IMR-90 (cell line): ENCODE measurements at regions not wholly inside any gene's neighbourhood (a gene's known extent, or its start where the extent isn't known, plus 50 kb on each side); places are given as distances from the start of the nearest gene placed in this dataset.

ENCODE experiments used
- ATAC-seq: fragments of 200-7000 bp; cut with Tn5 transposase; 2 replicates; pipeline ENCODE4 v1.9.1; 2020; ENCODE audit warnings: low read depth, mild to moderate bottlenecking, moderate library complexity
- BruUV-seq: library from RNA; stranded (reverse); fragments of 400-500 nt; replicated peaks from 2 replicates; lab custom pipeline; 2021; lab: Mats Ljungman, UMichigan
- CTCF ChIA-PET: fragments of 300-600 bp; formaldehyde crosslinking; extraction: SDS; loops from one replicate; lab custom pipeline; 2021; ENCODE audit warnings: antibody characterized with exemption; lab: Yijun Ruan, JAX
- POLR2A ChIA-PET: fragments of 300-600 bp; sonication (Branson Sonifier 250); formaldehyde crosslinking; loops from one replicate; lab custom pipeline; 2022; ENCODE audit warnings: antibody characterized with exemption; ENCODE audit not compliant: unreplicated experiment; lab: Charles Lee
- DNase-seq: peaks from one replicate; pipeline ENCODE4 v3.0.0; 2013
- H2AFZ ChIP-seq: replicated peaks from 2 replicates; pipeline ENCODE3; 2013; ENCODE audit warnings: low read length, mild to moderate bottlenecking; ENCODE audit not compliant: poor library complexity
- H2AK5ac ChIP-seq: 2 replicates; pipeline ENCODE4 v1.6.1; 2013; ENCODE audit warnings: low read depth, low read length, inconsistent platforms
- H2AK9ac ChIP-seq: replicated peaks from 2 replicates; pipeline ENCODE3; 2013; ENCODE audit warnings: mild to moderate bottlenecking, low read depth, low read length, moderate library complexity; ENCODE audit not compliant: poor library complexity
- H2BK120ac ChIP-seq: 2 replicates; pipeline ENCODE4 v1.6.1; 2013; ENCODE audit warnings: low read depth, low read length, inconsistent platforms
- H2BK15ac ChIP-seq: 3 replicates; pipeline ENCODE4 v1.6.1; 2013; ENCODE audit warnings: low read depth, low read length, inconsistent platforms
- H2BK20ac ChIP-seq: 2 replicates; pipeline ENCODE4 v1.6.1; 2013; ENCODE audit warnings: low read depth, mild to moderate bottlenecking, inconsistent platforms, low read length, moderate library complexity
- H2BK5ac ChIP-seq: 2 replicates; pipeline ENCODE4 v1.6.1; 2013; ENCODE audit warnings: mild to moderate bottlenecking, low read depth, low read length, inconsistent platforms; ENCODE audit not compliant: poor library complexity, severe bottlenecking
- H3K14ac ChIP-seq: replicated peaks from 2 replicates; pipeline ENCODE4 v1.6.1; 2013; ENCODE audit warnings: low read depth, low read length, inconsistent platforms
- H3K18ac ChIP-seq: 2 replicates; pipeline ENCODE4 v1.6.1; 2013; ENCODE audit warnings: low read depth, low read length, control low read depth
- H3K23ac ChIP-seq: 2 replicates; pipeline ENCODE4 v1.6.1; 2013; ENCODE audit warnings: low read depth, low read length, inconsistent platforms
- H3K27ac ChIP-seq: 2 replicates; pipeline ENCODE4 v1.5.1; 2013; ENCODE audit warnings: mild to moderate bottlenecking, control low read depth, low read length; ENCODE audit not compliant: insufficient read depth
- H3K27me3 ChIP-seq: 2 replicates; pipeline ENCODE4 v1.6.1; 2013; ENCODE audit warnings: low read length; ENCODE audit not compliant: control insufficient read depth, insufficient read depth
- H3K36me3 ChIP-seq: 2 replicates; pipeline ENCODE4 v1.6.1; 2013; ENCODE audit warnings: low read length, mixed read lengths; ENCODE audit not compliant: control insufficient read depth, insufficient read depth
- H3K4ac ChIP-seq: 2 replicates; pipeline ENCODE4 v1.6.1; 2013; ENCODE audit warnings: low read depth, low read length, inconsistent platforms
- H3K4me1 ChIP-seq: 2 replicates; pipeline ENCODE4 v1.6.1; 2013; ENCODE audit warnings: low read length, mixed read lengths; ENCODE audit not compliant: control insufficient read depth, insufficient read depth
- H3K4me2 ChIP-seq: 2 replicates; pipeline ENCODE4 v1.6.1; 2013; ENCODE audit warnings: low read depth, mild to moderate bottlenecking, control low read depth, low read length, moderate library complexity
- H3K4me3 ChIP-seq: 2 replicates; pipeline ENCODE4 v1.5.1; 2013; ENCODE audit warnings: low read depth, mild to moderate bottlenecking, control low read depth, low read length, moderate library complexity; ENCODE audit not compliant: insufficient read depth
- H3K56ac ChIP-seq: 2 replicates; pipeline ENCODE4 v1.6.1; 2013; ENCODE audit warnings: low read length, inconsistent platforms; ENCODE audit not compliant: insufficient read depth; ENCODE audit errors: extremely low read depth
- H3K79me1 ChIP-seq, 2 experiments: 2 replicates each; pipeline ENCODE4 v1.6.1; 2013; ENCODE audit warnings: low read length in 2 of 2, inconsistent platforms in 1 of 2, low read depth in 1 of 2
- H3K9ac ChIP-seq: 2 replicates; pipeline ENCODE4 v1.6.1; 2013; ENCODE audit warnings: low read depth, low read length, control low read depth
- H3K9me1 ChIP-seq: 2 replicates; pipeline ENCODE4 v1.6.1; 2013; ENCODE audit warnings: low read length, inconsistent platforms; ENCODE audit not compliant: insufficient read depth
- H3K9me3 ChIP-seq: 2 replicates; pipeline ENCODE4 v1.6.1; 2013; ENCODE audit warnings: low read length; ENCODE audit not compliant: control insufficient read depth, insufficient read depth
- H4K20me1 ChIP-seq: 2 replicates; pipeline ENCODE4 v1.6.1; 2013; ENCODE audit warnings: low read length, inconsistent platforms; ENCODE audit not compliant: insufficient read depth
- H4K5ac ChIP-seq: 2 replicates; pipeline ENCODE4 v1.6.1; 2013; ENCODE audit warnings: mild to moderate bottlenecking, low read depth, low read length, control low read depth
- H4K8ac ChIP-seq, 2 experiments: 2 replicates each; pipeline ENCODE4 v1.6.1; 2013; ENCODE audit warnings: low read depth in 2 of 2, low read length in 2 of 2, control low read depth in 1 of 2, inconsistent platforms in 1 of 2
- H4K91ac ChIP-seq: 2 replicates; pipeline ENCODE4 v1.6.1; 2013; ENCODE audit warnings: low read depth, low read length, inconsistent platforms; ENCODE audit not compliant: insufficient read depth
- BHLHE40 ChIP-seq: fragments of 150-350 bp; IDR thresholded peaks from 2 replicates; pipeline ENCODE4 v1.6.1; 2016; ENCODE audit warnings: mild to moderate bottlenecking, low read depth, low read length
- CEBPB ChIP-seq: IDR thresholded peaks from 2 replicates; pipeline ENCODE4 v1.6.1; 2012; ENCODE audit warnings: low read depth, low read length, improper control_type of control experiment
- CHD1 ChIP-seq: IDR thresholded peaks from 2 replicates; pipeline ENCODE4 v1.6.1; 2012; ENCODE audit warnings: low read depth, low read length, improper control_type of control experiment
- CTCF ChIP-seq: conservative IDR thresholded peaks from 2 replicates; pipeline ENCODE4 v1.5.1; 2012; ENCODE audit warnings: mild to moderate bottlenecking, low read depth, low read length, improper control_type of control experiment
- ELK1 ChIP-seq: fragments of 150-350 bp; IDR thresholded peaks from 2 replicates; pipeline ENCODE4 v1.6.1; 2016; ENCODE audit warnings: low read depth, mild to moderate bottlenecking, low read length, moderate library complexity, borderline replicate concordance
- FOS ChIP-seq: fragments of 150-350 bp; IDR thresholded peaks from 2 replicates; pipeline ENCODE4 v1.6.1; 2016; ENCODE audit warnings: low read depth, low read length
- MAFK ChIP-seq: IDR thresholded peaks from 2 replicates; pipeline ENCODE4 v1.6.1; 2012; ENCODE audit warnings: low read depth, low read length, improper control_type of control experiment
- MAZ ChIP-seq: IDR thresholded peaks from 2 replicates; pipeline ENCODE4 v1.6.1; 2012; ENCODE audit warnings: low read depth, mild to moderate bottlenecking, low read length, improper control_type of control experiment, moderate library complexity, borderline replicate concordance
- MXI1 ChIP-seq: IDR thresholded peaks from 2 replicates; pipeline ENCODE4 v1.6.1; 2012; ENCODE audit warnings: low read depth, mild to moderate bottlenecking, low read length, moderate library complexity, borderline replicate concordance
- NFE2L2 ChIP-seq: fragments of 150-350 bp; IDR thresholded peaks from 2 replicates; pipeline ENCODE4 v1.6.1; 2016; ENCODE audit warnings: low read depth, mild to moderate bottlenecking, low read length
- POLR2A ChIP-seq: IDR thresholded peaks from 2 replicates; pipeline ENCODE4 v1.6.1; 2012; ENCODE audit warnings: mild to moderate bottlenecking, low read depth, low read length
- RAD21 ChIP-seq: IDR thresholded peaks from 2 replicates; pipeline ENCODE4 v1.6.1; 2012; ENCODE audit warnings: low read length, improper control_type of control experiment
- RCOR1 ChIP-seq: IDR thresholded peaks from 2 replicates; pipeline ENCODE4 v1.6.1; 2012; ENCODE audit warnings: mild to moderate bottlenecking, low read length, improper control_type of control experiment; ENCODE audit not compliant: insufficient replicate concordance
- RFX5 ChIP-seq: IDR thresholded peaks from 2 replicates; pipeline ENCODE4 v1.8.0; 2012; ENCODE audit warnings: low read depth, mild to moderate bottlenecking, low read length, moderate library complexity
- SMC3 ChIP-seq: fragments of 150-350 bp; IDR thresholded peaks from 2 replicates; pipeline ENCODE4 v1.6.1; 2016; ENCODE audit warnings: low read depth, mild to moderate bottlenecking, antibody characterized with exemption, low read length, moderate library complexity
- USF2 ChIP-seq: fragments of 150-350 bp; IDR thresholded peaks from 2 replicates; pipeline ENCODE4 v1.6.1; 2017; ENCODE audit warnings: mild to moderate bottlenecking, antibody characterized with exemption, low read length, low read depth
- WGBS, 2 experiments: methylation state at CpG; one replicate each; pipeline versions ENCODE4 v1.1.5 to v1.1.7; 2013; ENCODE audit warnings: missing lambda C conversion rate in 2 of 2; ENCODE audit not compliant: insufficient read length in 1 of 2; ENCODE audit errors: extremely low coverage in 2 of 2; 5-methylcytosine and 5-hydroxymethylcytosine counted together
- dilution Hi-C: fragments of 300-500 bp; cut with HindIII; formaldehyde crosslinking; loops from one replicate; pipeline ENCODE4 v1.14.3; 2018; ENCODE audit warnings: low sequenced_read_pairs; ENCODE audit not compliant: unreplicated experiment
- in situ Hi-C: fragments of 300-500 bp; cut with MboI; formaldehyde crosslinking; loops from 3 replicates; pipeline ENCODE4 v1.14.3; 2019; ENCODE audit warnings: low sequenced_read_pairs, inconsistent platforms, mixed read lengths
- intact Hi-C: fragments of 100-400 bp; cut with micrococcal nuclease; formaldehyde crosslinking; loops from 2 replicates; pipeline ENCODE4 v1.10.0; 2022

- dilution Hi-C loops, result no loop called here
- POLR2A ChIA-PET, result no interaction called here
- BruUV-seq, result no TSS peak
Measured at GRCh38 chr3:2041931-2042330, 56.7 kb upstream of the CNTN4 start.

More at GRCh38 chr3:2041931-2042330, 56.7 kb upstream of the CNTN4 start:
- H3K4me2 ChIP-seq, result no peak overlapping the region
- no peaks in the 10 kb centered on the region for H3K9me1 ChIP-seq
- no peak overlapping the region for H3K14ac ChIP-seq
- ATAC-seq (no peak), DNase-seq (no peak)
- H3K36me3 ChIP-seq, result no peaks in the 10 kb centered on the region
- H4K20me1 ChIP-seq, result no peaks in the 10 kb centered on the region
- H2BK120ac ChIP-seq, result no peak overlapping the region
- H3K9me3 ChIP-seq, result peaks cover 2% of the 10 kb centered on the region; the same call in 1 of the 2 replicates
- no peaks in the 10 kb centered on the region for H3K79me1 ChIP-seq
- no peak overlapping the region for H3K18ac ChIP-seq
- H2AK5ac ChIP-seq, result no peak overlapping the region
- intact Hi-C loops (no loop called here), in situ Hi-C loops (no loop called here)
- H2BK15ac ChIP-seq, result no peak overlapping the region
- H2AK9ac ChIP-seq, result no peak overlapping the region
- H3K4ac ChIP-seq, result no peak overlapping the region
- no peak overlapping the region for H4K91ac ChIP-seq
- no peak overlapping the region for H3K9ac ChIP-seq
- H2AFZ ChIP-seq, result no peak overlapping the region
- H3K56ac ChIP-seq, result no peak overlapping the region
- CTCF ChIA-PET, result no interaction called here
- no peaks in the 10 kb centered on the region for H3K4me1 ChIP-seq
- H4K8ac ChIP-seq, result no peak overlapping the region
- no peaks in the 10 kb centered on the region for H3K27me3 ChIP-seq
- no peak for TF ChIP-seq USF2
- no peak for TF ChIP-seq BHLHE40
- no peak for TF ChIP-seq NFE2L2
- TF ChIP-seq CHD1, result no peak
- no peak for TF ChIP-seq CEBPB
- TF ChIP-seq RCOR1, result no peak
- no peak for TF ChIP-seq ELK1
- TF ChIP-seq MAFK, result no peak
- no peak for TF ChIP-seq MXI1
- TF ChIP-seq FOS, result no peak
- no peak for TF ChIP-seq SMC3
- TF ChIP-seq CTCF, result no peak
- TF ChIP-seq RAD21, result no peak
- TF ChIP-seq RFX5, result no peak
- no peak for TF ChIP-seq POLR2A
- TF ChIP-seq MAZ, result no peak
- WGBS, 2 experiments, result no CpG with 5 or more reads among the region's 3 CpGs
- no peak overlapping the region for H4K5ac ChIP-seq
- no peak overlapping the region for H3K4me3 ChIP-seq
- H2BK5ac ChIP-seq, result no peak overlapping the region
- no peak overlapping the region for H3K27ac ChIP-seq
- no peak overlapping the region for H2BK20ac ChIP-seq
- no peak overlapping the region for H3K23ac ChIP-seq
